ENCODE measurements at regions not wholly inside any gene's neighbourhood (a gene's known extent, or its start where the extent isn't known, plus 50 kb on each side); places are given as distances from the start of the nearest gene placed in this dataset.

- CTCF ChIA-PET = interaction anchor here (1.5 kb wide), 1 partner anchor 9 kb away, joined by 4 read pairs; no protein-coding TSS in a partner anchor
- POLR2A ChIA-PET = no interaction called here
- DNase-seq (ENCODE audit: extremely low spot score) = no peak
- TF ChIP-seq CTCF (IDR thresholded peaks at IDR 0.05; ENCODE audit: control extremely low read depth, extremely low read depth, low read depth, missing control alignments) = no peak
These were observed 118.6 kb upstream of the RAB4A start for GRCh38 chr1:229152311-229152710.

- POLR2A ChIA-PET = no interaction called here
- no peak for DNase-seq (ENCODE audit: extremely low spot score)
- no peak for TF ChIP-seq CTCF (IDR thresholded peaks at IDR 0.05; ENCODE audit: control extremely low read depth, extremely low read depth, low read depth, missing control alignments)
These were observed 116.9 kb upstream of the RAB4A start for GRCh38 chr1:229153955-229154548.

GRCh38 chr1:229154811-229155210 is 116.1 kb upstream of the RAB4A start:
- no peak for TF ChIP-seq CTCF (IDR thresholded peaks at IDR 0.05; ENCODE audit: control extremely low read depth, extremely low read depth, low read depth, missing control alignments)
- POLR2A ChIA-PET = no interaction called here
- DNase-seq (ENCODE audit: extremely low spot score) = no peak
- CTCF ChIA-PET = no interaction called here

More at GRCh38 chr1:229153955-229154548, 116.9 kb upstream of the RAB4A start:
- CTCF ChIA-PET = interaction anchor here (1.1 to 1.3 kb wide), 2 partner anchors 9 to 26 kb away, joined by 3 to 5 read pairs; no protein-coding TSS in a partner anchor

- no peak for TF ChIP-seq CTCF (IDR thresholded peaks at IDR 0.05; ENCODE audit: control extremely low read depth, extremely low read depth, low read depth, missing control alignments)
- no peak for DNase-seq (ENCODE audit: extremely low spot score)
- ChIA-PET CTCF (interaction anchor here (1.4 kb wide), 1 partner anchor 12 kb away, joined by 3 read pairs; no protein-coding TSS in a partner anchor), POLR2A (no interaction called here)
These were observed 115.4 kb upstream of the RAB4A start for GRCh38 chr1:229155472-229155871.

- CTCF ChIA-PET = interaction anchor here (1.3 to 1.5 kb wide), 3 partner anchors 11 to 493 kb away, joined by 3 to 4 read pairs (median 3); no protein-coding TSS in a partner anchor
- peak; percentile 30 for TF ChIP-seq CTCF (IDR thresholded peaks at IDR 0.05; ENCODE audit: control extremely low read depth, extremely low read depth, low read depth, missing control alignments)
- POLR2A ChIA-PET = no interaction called here
- DNase-seq (ENCODE audit: extremely low spot score) = no peak
These were observed 114.0 kb upstream of the RAB4A start for GRCh38 chr1:229156872-229157271.

GRCh38 chr1:229157480-229157879 is 113.4 kb upstream of the RAB4A start:
- ChIA-PET POLR2A (no interaction called here), CTCF (interaction anchor here (1.3 to 1.5 kb wide), 2 partner anchors 70 to 494 kb away, joined by 3 to 4 read pairs; no protein-coding TSS in a partner anchor)
- TF ChIP-seq CTCF (IDR thresholded peaks at IDR 0.05; ENCODE audit: control extremely low read depth, extremely low read depth, low read depth, missing control alignments) = no peak
- DNase-seq (ENCODE audit: extremely low spot score) = no peak
